Right renal cortex interstitium (tissue), 3 donors: ENCODE measurements at regions not wholly inside any gene's neighbourhood (a gene's known extent, or its start where the extent isn't known, plus 50 kb on each side); places are given as distances from the start of the nearest gene placed in this dataset.
"Not testable (repeated sequence)": the region's sequence is repeated elsewhere in the genome, so short reads cannot be mapped to it uniquely, and the experiment has no call there.

Experiments
- DNase-seq, 3 donors: peaks; one replicate each; pipeline ENCODE4 v3.0.0-alpha.2; 2013; ENCODE audit warnings: low read depth in 3 of 3, low spot score in 2 of 3

GRCh38 chr3:161893972-161894371, 397.4 kb downstream of the OTOL1 start:
- DNase-seq, result no peak

GRCh38 chr3:161894657-161895056, 398.0 kb downstream of the OTOL1 start:
- DNase-seq, result no peak

GRCh38 chr3:161905520-161906132, 409.0 kb downstream of the OTOL1 start:
- DNase-seq, result no peak

GRCh38 chr3:161913786-161914389, 417.3 kb downstream of the OTOL1 start:
- DNase-seq, result no peak

- peak; percentile 13 to 38 (median 17) for DNase-seq
Observed at GRCh38 chr3:161914703-161915417, 418.3 kb downstream of the OTOL1 start.

- DNase-seq, result no peak
Observed at GRCh38 chr3:161915418-161915750, 418.8 kb downstream of the OTOL1 start.

- DNase-seq, result no peak
Observed at GRCh38 chr3:161920196-161920595, 423.6 kb downstream of the OTOL1 start.

GRCh38 chr3:161925749-161926360, 429.2 kb downstream of the OTOL1 start:
- DNase-seq, result no peak

GRCh38 chr3:161927131-161927530, 430.5 kb downstream of the OTOL1 start:
- DNase-seq, result no peak

GRCh38 chr3:161939918-161940620, 443.5 kb downstream of the OTOL1 start:
- no peak for DNase-seq

GRCh38 chr3:161940621-161940965, 444.0 kb downstream of the OTOL1 start:
- no peak for DNase-seq

GRCh38 chr3:161941891-161942290, 445.3 kb downstream of the OTOL1 start:
- no peak for DNase-seq

GRCh38 chr3:161943801-161944345, 447.3 kb downstream of the OTOL1 start:
- not testable (repeated sequence) for DNase-seq

- DNase-seq, result no peak
Observed at GRCh38 chr3:161946443-161946960, 449.9 kb downstream of the OTOL1 start.

- no peak for DNase-seq
Observed at GRCh38 chr3:161950318-161950868, 453.8 kb downstream of the OTOL1 start.

- DNase-seq, result no peak
Observed at GRCh38 chr3:161957467-161957866, 460.9 kb downstream of the OTOL1 start.

GRCh38 chr3:161964857-161965256, 468.2 kb downstream of the OTOL1 start:
- no peak for DNase-seq

- DNase-seq, result no peak
Observed at GRCh38 chr3:161969867-161970266, 473.3 kb downstream of the OTOL1 start.

GRCh38 chr3:161975201-161975600, 478.6 kb downstream of the OTOL1 start:
- DNase-seq, result no peak

- DNase-seq, result no peak
Observed at GRCh38 chr3:161977063-161977462, 480.5 kb downstream of the OTOL1 start.
